ENCODE measurements at regions not wholly inside any gene's neighbourhood (a gene's known extent, or its start where the extent isn't known, plus 50 kb on each side); places are given as distances from the start of the nearest gene placed in this dataset.

DNA sequence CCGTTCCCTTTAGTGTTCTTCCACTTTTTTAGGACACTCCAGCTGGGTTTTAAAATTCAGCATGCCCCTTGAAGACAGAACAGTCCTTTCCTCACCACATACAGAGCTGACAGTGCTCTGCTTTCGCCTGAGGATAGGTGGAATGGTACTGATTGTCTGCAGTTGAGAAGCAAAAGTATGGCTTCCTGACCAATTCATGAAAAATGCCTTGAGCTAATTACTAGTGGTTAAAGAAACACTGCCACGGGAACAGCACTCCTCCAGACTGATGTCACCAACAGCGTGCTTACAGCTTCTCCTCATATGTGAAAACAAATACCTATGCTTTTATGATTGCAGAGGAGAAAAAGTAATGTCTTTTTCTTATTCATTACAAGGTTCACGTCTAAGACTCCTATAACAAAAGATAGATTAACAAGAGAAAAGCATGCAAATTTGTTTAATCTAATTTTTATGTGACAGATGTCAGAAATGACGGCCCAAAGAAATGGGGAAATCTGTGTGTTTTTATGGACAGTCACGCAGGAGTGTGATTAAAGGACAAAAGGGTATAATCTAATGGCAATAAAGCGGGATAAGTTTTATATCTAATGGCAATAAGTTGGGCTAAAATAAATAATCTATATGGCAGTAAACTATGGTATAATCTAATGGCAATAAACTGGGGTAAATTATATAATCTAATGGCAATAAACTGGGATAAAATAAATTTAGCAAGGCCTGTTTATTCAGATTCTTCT is 123.4 kb upstream of the ARHGAP42 start:
- no peaks in the 10 kb centered on the region for H3K36me3 ChIP-seq (replicated peaks)
- in situ Hi-C loops (cut with HindIII; ENCODE audit: low pct_ligation_motif_present, low sequenced_read_pairs), result no loop called here
- H3K27me3 ChIP-seq (replicated peaks), result no peaks in the 10 kb centered on the region
- TF ChIP-seq, protein P1, sequence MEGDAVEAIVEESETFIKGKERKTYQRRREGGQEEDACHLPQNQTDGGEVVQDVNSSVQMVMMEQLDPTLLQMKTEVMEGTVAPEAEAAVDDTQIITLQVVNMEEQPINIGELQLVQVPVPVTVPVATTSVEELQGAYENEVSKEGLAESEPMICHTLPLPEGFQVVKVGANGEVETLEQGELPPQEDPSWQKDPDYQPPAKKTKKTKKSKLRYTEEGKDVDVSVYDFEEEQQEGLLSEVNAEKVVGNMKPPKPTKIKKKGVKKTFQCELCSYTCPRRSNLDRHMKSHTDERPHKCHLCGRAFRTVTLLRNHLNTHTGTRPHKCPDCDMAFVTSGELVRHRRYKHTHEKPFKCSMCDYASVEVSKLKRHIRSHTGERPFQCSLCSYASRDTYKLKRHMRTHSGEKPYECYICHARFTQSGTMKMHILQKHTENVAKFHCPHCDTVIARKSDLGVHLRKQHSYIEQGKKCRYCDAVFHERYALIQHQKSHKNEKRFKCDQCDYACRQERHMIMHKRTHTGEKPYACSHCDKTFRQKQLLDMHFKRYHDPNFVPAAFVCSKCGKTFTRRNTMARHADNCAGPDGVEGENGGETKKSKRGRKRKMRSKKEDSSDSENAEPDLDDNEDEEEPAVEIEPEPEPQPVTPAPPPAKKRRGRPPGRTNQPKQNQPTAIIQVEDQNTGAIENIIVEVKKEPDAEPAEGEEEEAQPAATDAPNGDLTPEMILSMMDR (IDR thresholded peaks at IDR 0.05; ENCODE audit: low read depth, low read length, missing control alignments), result no peak
- H3K4me3 ChIP-seq (ENCODE audit: low read depth, low read length), result no peak overlapping the region
- no peak for DNase-seq
- no peak overlapping the region for H3K27ac ChIP-seq

DNA sequence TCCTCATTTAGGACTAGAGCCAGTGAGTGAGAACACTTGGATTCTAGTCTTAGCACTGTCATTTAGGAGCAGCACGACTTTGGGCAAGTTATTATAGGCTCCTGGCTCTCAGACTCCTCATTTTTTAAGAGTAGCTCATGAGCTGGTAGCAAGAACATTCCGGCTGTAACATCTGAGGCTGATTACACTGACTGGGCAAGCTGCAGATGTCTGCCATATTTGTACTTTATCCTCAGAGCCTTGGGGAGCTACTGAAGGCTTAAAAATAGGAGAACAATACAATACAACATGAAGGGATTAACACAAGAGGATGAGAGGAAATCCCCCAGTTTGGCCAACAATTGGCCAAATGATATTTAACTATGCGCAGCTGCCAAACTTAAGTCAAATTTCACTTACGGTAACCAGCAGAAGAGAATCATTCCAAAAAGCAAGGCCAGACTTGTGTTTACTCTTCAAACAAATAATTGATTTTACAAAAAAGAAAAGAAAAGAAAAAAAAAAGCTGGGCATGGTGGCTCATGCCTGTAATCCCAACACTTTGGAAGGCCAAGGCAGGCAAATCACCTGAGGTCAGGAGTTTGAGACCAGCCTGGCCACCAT is 113.1 kb upstream of the ARHGAP42 start:
- Histone ChIP-seq H3K4me3 (ENCODE audit: low read depth, low read length) (no peak overlapping the region), H3K27ac (no peak overlapping the region), H3K27me3 (replicated peaks) (no peaks in the 10 kb centered on the region), H3K36me3 (replicated peaks) (no peaks in the 10 kb centered on the region)
- DNase-seq, result no peak
- TF ChIP-seq, protein P1 (IDR thresholded peaks at IDR 0.05; ENCODE audit: low read depth, low read length, missing control alignments), result no peak
- in situ Hi-C loops (cut with HindIII; ENCODE audit: low pct_ligation_motif_present, low sequenced_read_pairs), result no loop called here

DNA sequence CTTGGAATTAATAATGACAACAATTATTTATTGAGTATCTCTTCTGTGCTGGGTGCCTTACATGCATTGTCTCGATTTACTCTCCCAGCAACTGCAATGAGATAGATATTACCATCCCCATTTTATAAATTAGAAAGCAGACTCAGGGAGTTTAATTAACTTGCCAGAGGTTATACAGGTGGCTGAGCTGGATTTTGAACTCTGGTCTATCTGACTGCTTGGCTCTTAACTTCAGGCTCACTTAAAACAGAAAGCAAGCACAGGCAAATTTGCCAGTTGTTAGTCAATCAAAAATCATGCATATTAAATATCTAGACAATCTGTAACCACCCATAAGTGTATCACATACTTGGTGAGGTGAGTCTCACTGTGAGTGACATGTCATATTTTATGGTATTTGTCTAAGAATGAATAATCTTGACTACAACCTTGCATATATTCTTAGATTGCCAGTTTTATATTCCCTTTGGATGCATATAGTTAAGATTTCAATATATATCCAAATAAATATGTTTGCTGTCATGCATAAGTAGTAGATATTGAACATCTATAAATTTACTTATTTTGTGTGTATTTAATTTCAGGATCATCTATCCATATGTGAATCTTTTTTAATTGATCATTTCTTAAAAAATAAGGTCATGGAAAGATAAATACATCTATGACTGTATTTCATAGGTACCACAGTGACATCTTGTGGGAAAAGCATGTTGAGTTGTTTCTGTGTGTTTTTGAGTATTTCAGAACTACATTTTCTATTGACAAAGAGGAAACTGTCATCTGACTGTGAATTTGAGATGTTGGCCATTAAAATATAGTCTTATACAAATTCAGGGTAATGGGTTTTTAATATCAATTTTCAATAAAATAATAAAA is 112.0 kb upstream of the ARHGAP42 start:
- Histone ChIP-seq H3K27me3 (replicated peaks) (no peaks in the 10 kb centered on the region), H3K36me3 (replicated peaks) (no peaks in the 10 kb centered on the region), H3K27ac (no peak overlapping the region), H3K4me3 (ENCODE audit: low read depth, low read length) (no peak overlapping the region)
- in situ Hi-C loops (cut with HindIII; ENCODE audit: low pct_ligation_motif_present, low sequenced_read_pairs), result loop anchor here (25.0 kb wide), 1 partner anchor 362 kb away; no protein-coding TSS in a partner anchor
- DNase-seq, result no peak
- TF ChIP-seq, protein P1 (IDR thresholded peaks at IDR 0.05; ENCODE audit: low read depth, low read length, missing control alignments), result peak; percentile 16

DNA sequence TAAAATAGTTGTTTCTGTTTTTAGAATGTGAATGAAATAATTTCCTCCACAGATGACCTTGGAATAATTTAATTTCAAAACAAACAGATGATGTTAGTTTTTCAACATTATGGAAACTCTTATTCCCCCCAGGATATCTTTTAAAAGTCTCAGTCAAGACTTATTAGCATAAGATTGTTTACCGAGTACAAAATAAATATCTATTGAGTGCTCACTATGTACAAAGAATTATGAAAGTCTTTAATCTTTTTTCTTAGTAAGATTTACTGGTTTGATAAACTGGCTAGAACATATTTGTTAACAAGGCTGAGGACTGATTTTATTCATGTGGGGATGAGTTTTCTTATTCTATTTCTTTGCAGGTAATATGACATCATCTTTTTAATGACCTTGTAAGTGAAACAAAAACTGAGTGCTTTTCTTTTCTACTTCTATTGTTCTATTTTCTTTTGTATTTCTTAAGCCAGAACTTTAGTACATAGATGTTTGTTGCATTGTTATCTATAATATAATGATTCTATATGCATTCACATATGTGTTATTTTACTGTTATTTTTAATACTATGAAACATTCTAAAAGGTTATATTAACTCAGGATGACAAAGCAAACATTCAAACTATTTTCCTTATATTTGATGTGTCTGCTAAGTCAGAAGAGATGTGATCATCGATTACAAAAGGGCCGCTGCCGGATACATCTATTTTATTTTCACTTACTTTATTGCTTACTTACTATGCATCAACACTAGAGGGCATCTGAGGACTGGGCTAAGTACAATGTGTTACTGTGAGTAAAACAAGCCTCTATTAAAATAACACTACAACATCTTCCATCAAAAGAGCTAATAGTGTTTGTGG is 111.0 kb upstream of the ARHGAP42 start:
- Histone ChIP-seq H3K27me3 (replicated peaks) (no peaks in the 10 kb centered on the region), H3K36me3 (replicated peaks) (no peaks in the 10 kb centered on the region), H3K27ac (no peak overlapping the region), H3K4me3 (ENCODE audit: low read depth, low read length) (no peak overlapping the region)
- TF ChIP-seq, protein P1 (IDR thresholded peaks at IDR 0.05; ENCODE audit: low read depth, low read length, missing control alignments), result peak; percentile 67
- in situ Hi-C loops (cut with HindIII; ENCODE audit: low pct_ligation_motif_present, low sequenced_read_pairs), result loop anchor here (25.0 kb wide), 1 partner anchor 361 kb away; no protein-coding TSS in a partner anchor
- DNase-seq, result peak; percentile 42

DNA sequence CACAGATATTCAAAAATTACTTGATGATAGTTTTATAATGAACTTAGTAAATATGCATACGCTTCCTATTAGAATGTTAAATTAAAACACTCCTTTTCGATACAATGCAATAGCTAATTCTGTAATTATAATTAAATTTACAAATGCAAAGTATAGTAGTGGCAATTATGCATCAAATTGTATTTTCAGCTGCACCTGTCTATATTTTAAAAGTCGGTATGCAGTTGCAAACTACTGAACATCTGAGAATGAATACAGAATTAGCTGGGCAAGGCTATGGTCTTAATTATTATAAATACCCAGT is 110.4 kb upstream of the ARHGAP42 start:
- in situ Hi-C loops (cut with HindIII; ENCODE audit: low pct_ligation_motif_present, low sequenced_read_pairs), result loop anchor here (25.0 kb wide), 1 partner anchor 361 kb away; no protein-coding TSS in a partner anchor
- H3K4me3 ChIP-seq (ENCODE audit: low read depth, low read length), result no peak overlapping the region
- no peaks in the 10 kb centered on the region for H3K36me3 ChIP-seq (replicated peaks)
- TF ChIP-seq, protein P1 (IDR thresholded peaks at IDR 0.05; ENCODE audit: low read depth, low read length, missing control alignments), result no peak
- H3K27ac ChIP-seq, result no peak overlapping the region
- no peaks in the 10 kb centered on the region for H3K27me3 ChIP-seq (replicated peaks)
- no peak for DNase-seq
